GM21526 (cell line): ENCODE measurements at regions not wholly inside any gene's neighbourhood (a gene's known extent, or its start where the extent isn't known, plus 50 kb on each side); places are given as distances from the start of the nearest gene placed in this dataset.
"Not testable (repeated sequence)": the region's sequence is repeated elsewhere in the genome, so short reads cannot be mapped to it uniquely, and the experiment has no call there.

Source experiments
- ATAC-seq: cut with Tn5 transposase; IDR thresholded peaks from one replicate; pipeline ENCODE4 v1.9.1; 2021; ENCODE audit warnings: moderate library complexity; ENCODE audit not compliant: unreplicated experiment, low FRiP score

GRCh38 chr13:60214213-60215055 lies 50.7 kb upstream of the DIAPH3 start:
- ATAC-seq: no peak

- ATAC-seq: no peak
These were observed 56.3 kb upstream of the DIAPH3 start for GRCh38 chr13:60220072-60220471.

GRCh38 chr13:60221581-60221980 lies 57.9 kb upstream of the DIAPH3 start:
- no peak for ATAC-seq

DNA sequence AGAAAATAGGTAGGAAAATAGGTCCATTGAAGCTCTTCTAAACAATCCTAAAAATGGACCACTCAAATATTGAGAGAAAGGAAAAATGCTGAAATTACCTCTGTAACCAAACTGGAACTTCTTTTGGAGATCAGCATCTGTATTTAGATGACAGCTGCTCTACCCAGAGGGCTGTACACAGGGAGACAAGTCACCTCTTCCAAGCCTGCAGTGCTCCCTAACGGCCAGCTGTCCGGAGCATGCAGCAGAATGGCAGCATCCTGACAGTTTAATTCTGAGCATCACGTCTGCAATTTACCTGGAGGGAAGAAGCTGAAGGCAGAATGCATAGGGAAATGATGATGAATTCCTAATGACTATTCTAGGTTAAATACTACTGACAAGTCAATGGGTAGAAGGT lies 62.8 kb upstream of the DIAPH3 start:
- no peak for ATAC-seq

DNA sequence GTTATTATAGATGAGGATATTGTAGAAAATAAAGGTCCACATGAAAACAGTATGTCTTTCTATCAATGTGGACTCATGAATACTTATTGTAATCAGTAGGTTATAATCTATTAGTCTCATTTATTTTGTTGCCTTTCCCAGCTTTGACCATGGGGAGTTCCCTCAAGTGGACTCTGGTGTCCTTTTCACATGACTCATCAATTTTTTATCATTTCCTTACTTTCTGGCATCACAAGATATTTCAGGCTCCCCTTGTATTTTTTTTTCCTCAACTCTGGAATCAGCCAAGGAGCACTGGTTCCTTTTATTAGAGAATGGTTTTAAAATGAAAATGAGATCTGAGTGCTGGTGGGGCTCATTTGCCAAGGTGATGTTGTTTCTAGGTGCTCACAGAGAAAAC lies 63.4 kb upstream of the DIAPH3 start:
- ATAC-seq: no peak

DNA sequence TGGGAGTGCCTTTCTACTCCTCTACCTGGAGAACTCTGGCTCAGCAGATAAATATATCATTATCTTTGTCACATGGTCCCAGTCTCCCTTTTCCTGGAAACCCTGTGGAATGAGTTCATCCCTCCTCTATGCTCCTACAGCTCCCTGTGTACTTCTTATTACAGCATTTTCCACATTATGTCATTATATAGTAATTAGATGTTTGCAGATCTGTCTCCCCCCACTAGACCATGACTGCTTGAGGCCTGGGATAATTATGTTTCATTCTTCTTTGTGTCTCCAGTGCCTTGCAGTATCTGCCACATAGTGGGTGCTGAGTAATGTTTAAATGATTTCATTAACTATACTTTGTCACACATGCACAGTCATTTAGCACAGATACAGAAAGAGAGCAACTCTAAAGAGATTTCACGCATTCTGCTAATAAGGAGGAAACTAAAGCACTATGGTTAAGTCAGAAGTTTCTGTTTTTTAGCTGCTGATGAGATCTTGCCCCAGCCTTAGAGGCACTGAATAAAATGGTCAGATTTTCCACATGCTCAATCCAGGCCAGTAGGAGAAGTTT lies 66.1 kb upstream of the DIAPH3 start:
- no peak for ATAC-seq

GRCh38 chr13:60230593-60230992 lies 66.9 kb upstream of the DIAPH3 start:
- ATAC-seq: peak; percentile 70

- no peak for ATAC-seq
These were observed 78.4 kb upstream of the DIAPH3 start for GRCh38 chr13:60242043-60242595.

GRCh38 chr13:60244381-60244780 lies 80.7 kb upstream of the DIAPH3 start:
- no peak for ATAC-seq

DNA sequence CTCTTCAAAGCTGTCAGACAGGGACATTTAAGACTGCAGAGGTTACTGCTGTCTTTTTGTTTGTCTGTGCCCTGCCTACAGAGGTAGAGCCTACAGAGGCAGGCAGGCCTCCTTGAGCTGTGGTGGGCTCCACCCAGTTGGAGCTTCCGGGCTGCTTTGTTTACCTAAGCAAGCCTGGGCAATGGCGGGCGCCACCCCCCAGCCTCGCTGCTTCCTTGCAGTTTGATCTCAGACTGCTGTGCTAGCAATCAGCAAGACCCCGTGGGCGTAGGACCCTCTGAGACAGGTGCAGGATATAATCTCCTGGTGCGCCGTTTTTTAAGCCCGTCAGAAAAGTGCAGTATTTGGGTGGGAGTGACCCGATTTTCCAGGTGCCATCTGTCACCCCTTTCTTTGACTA lies 87.7 kb upstream of the DIAPH3 start:
- not testable (repeated sequence) for ATAC-seq

DNA sequence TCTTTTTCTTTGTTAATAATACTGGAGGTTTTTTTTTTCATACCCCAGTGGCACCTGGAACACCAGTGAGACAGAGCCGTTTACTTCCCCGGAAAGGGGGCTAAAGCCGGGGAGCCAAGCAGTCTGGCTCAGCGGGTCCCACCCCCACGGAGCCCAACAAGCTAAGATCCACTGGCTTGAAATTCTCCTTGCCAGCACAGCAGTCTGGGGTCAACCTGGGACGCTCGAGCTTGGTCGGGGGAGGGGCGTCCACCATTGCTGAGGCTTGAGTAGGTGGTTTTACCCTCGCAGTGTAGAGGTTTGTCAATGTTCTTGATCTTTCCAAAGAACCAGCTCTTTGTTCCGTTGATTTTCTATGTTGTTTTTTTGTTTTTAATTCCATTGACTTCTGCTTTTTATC lies 94.6 kb upstream of the DIAPH3 start:
- no peak for ATAC-seq

GRCh38 chr13:60260440-60260839 lies 96.7 kb upstream of the DIAPH3 start:
- ATAC-seq: no peak

DNA sequence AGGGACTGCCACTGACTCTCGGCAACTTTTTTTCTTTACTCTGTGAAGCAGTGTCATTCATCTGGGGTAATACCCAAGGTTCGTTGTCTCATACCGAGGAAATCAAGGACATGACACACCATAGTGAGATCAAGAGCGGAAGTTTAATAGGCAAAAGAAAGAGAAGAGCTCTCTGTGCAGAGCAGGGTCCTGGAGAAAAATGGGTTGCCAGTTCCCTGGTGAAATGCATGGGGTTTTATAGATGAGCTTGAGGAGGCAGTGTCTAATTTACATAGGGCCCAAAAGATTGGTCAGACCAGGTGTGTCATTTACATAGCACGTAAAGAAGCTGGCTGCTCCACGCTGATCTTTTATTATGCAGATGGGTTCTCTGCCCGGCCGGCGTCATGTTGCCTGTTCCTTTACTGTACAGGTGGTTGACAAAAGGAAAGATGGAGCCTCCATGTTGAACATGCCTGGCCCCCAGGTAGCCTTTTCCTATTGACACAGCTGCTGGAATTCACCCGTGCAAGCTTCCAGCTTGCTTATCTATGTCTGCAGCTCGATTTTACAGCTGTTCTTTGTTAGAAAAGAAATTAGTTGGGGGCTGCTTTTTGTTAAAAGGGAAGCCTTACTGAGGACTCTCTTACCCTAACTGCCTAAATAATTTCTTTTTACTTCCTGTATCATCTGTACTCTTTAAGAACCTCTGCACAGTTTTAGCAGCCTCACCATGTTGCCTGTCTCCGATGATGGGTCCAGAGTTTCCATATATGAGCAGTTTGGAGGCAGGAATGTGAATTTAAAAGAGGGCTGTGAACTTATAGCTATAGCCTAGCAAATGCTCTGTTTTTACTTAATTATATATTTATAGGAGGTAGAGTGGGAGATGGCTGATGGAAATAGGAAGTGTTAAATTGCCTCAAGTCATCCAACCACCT lies 98.0 kb upstream of the DIAPH3 start:
- ATAC-seq: no peak

GRCh38 chr13:60265566-60265965 lies 101.8 kb upstream of the DIAPH3 start:
- no peak for ATAC-seq

- peak; percentile 84 for ATAC-seq
These were observed 103.9 kb upstream of the DIAPH3 start for GRCh38 chr13:60267498-60268202.

DNA sequence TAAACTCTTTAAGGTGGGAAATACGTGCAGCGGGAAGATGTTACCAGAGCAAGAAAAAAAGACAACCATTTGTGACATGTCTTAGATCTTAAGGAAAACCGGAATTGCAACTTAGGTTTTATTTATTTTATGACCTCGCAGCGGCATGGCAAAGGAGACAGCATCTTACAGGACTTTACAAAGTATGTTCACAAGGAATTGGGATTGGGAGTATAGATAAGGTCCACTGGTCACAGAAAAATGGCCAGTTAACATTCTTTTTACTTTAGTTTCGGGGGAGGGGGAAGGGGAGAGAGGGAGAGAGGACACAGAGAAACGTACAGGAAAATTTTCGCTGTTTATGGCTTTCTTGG lies 104.5 kb upstream of the DIAPH3 start:
- ATAC-seq: no peak

DNA sequence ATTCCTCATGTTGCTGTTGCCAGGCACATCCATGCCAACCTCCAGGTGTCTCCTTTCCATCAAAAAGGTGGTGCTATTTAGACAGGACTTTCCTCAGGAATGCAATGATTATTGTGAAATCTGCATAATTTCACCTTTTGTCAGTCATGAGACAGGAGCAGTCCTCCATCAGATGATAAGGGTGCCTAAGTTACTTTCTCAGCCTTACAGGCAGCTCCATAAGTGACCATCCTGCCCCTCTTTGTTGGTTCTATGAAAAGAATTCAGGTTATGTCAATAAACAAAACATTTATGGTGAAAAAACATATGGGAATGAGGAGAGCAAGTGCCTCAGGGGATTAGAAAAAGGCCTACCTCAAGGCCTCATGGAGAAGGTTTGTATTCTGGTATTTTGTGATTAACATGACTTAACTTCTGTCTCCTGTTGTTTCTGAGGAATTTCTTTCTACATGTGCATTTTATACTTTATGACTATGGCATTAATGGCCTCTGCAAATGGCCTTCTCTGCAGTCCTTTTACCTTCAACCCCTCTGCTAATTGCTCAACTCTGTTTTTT lies 110.3 kb upstream of the DIAPH3 start:
- no peak for ATAC-seq

GRCh38 chr13:60274655-60275054 lies 110.9 kb upstream of the DIAPH3 start:
- no peak for ATAC-seq

DNA sequence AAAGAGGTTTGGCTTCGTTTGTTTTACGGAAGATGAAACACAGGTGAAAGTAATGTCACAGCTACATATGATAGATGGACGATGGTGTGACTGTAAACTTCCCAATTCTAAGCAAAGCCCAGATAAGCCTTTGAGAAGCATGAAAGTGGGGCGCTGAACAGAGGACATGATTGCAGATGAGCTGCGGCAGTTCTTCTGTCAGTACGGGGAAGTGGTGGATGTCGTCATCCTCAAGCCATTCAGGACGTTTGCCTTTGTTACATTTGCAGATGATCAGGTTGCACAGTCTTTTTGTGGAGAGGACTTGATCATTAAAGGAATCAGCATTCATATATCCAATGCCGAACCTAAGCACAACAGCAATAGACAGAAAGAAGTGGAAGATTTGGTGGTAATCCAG lies 111.5 kb upstream of the DIAPH3 start:
- ATAC-seq: no peak

GRCh38 chr13:60280524-60280923 lies 116.5 kb upstream of the TDRD3 start:
- not testable (repeated sequence) for ATAC-seq
